ENCODE measurements at regions not wholly inside any gene's neighbourhood (a gene's known extent, or its start where the extent isn't known, plus 50 kb on each side); places are given as distances from the start of the nearest gene placed in this dataset.
"Not testable (repeated sequence)": the region's sequence is repeated elsewhere in the genome, so short reads cannot be mapped to it uniquely, and the experiment has no call there.

GRCh38 chr3:181210275-181210674 lies 220.7 kb upstream of the DNAJC19 start:
- Histone ChIP-seq H3K4me3 (ENCODE audit: low read depth, low read length) (no peak overlapping the region), H3K4me1 (no peaks in the 10 kb centered on the region), H3K9ac (no peak overlapping the region), H3K9me3 (ENCODE audit: control insufficient read depth, low read length) (no peaks in the 10 kb centered on the region), H3K27me3 (ENCODE audit: control insufficient read depth, insufficient read depth, low read length) (no peaks in the 10 kb centered on the region), H3K4me2 (ENCODE audit: low read length) (no peak overlapping the region), H2AFZ (no peak overlapping the region), H3K36me3 (ENCODE audit: control insufficient read depth, insufficient read depth, low read length) (no peaks in the 10 kb centered on the region), H3K27ac (no peak overlapping the region), H3K79me2 (no peaks in the 10 kb centered on the region)
- TF ChIP-seq CTCF (IDR thresholded peaks at IDR 0.05) = no peak

- Histone ChIP-seq H3K36me3 (ENCODE audit: control insufficient read depth, insufficient read depth, low read length) (no peaks in the 10 kb centered on the region), H3K27me3 (ENCODE audit: control insufficient read depth, insufficient read depth, low read length) (no peaks in the 10 kb centered on the region), H3K9me3 (ENCODE audit: control insufficient read depth, low read length) (no peaks in the 10 kb centered on the region), H3K4me1 (no peaks in the 10 kb centered on the region), H3K4me3 (ENCODE audit: low read depth, low read length) (no peak overlapping the region), H3K9ac (no peak overlapping the region), H3K4me2 (ENCODE audit: low read length) (no peak overlapping the region), H3K79me2 (no peaks in the 10 kb centered on the region), H3K27ac (no peak overlapping the region), H2AFZ (no peak overlapping the region)
- no peak for TF ChIP-seq CTCF (IDR thresholded peaks at IDR 0.05)
Measured at GRCh38 chr3:181189556-181189955, 200.0 kb upstream of the DNAJC19 start.

GRCh38 chr3:181183764-181184163 lies 194.2 kb upstream of the DNAJC19 start:
- H3K4me2 ChIP-seq (ENCODE audit: low read length) = no peak overlapping the region
- no peak overlapping the region for H3K9ac ChIP-seq
- no peaks in the 10 kb centered on the region for H3K27me3 ChIP-seq (ENCODE audit: control insufficient read depth, insufficient read depth, low read length)
- no peaks in the 10 kb centered on the region for H3K9me3 ChIP-seq (ENCODE audit: control insufficient read depth, low read length)
- H3K27ac ChIP-seq = no peak overlapping the region
- TF ChIP-seq CTCF (IDR thresholded peaks at IDR 0.05) = no peak
- no peak overlapping the region for H2AFZ ChIP-seq
- no peaks in the 10 kb centered on the region for H3K36me3 ChIP-seq (ENCODE audit: control insufficient read depth, insufficient read depth, low read length)
- no peak overlapping the region for H3K4me3 ChIP-seq (ENCODE audit: low read depth, low read length)
- no peaks in the 10 kb centered on the region for H3K4me1 ChIP-seq
- H3K79me2 ChIP-seq = no peaks in the 10 kb centered on the region

GRCh38 chr3:181183057-181183456 lies 193.5 kb upstream of the DNAJC19 start:
- not testable (repeated sequence) for H3K4me2 ChIP-seq (ENCODE audit: low read length); H3K27me3 ChIP-seq (ENCODE audit: control insufficient read depth, insufficient read depth, low read length); H3K4me1 ChIP-seq; H3K9ac ChIP-seq; H2AFZ ChIP-seq; H3K36me3 ChIP-seq (ENCODE audit: control insufficient read depth, insufficient read depth, low read length); H3K27ac ChIP-seq; H3K9me3 ChIP-seq (ENCODE audit: control insufficient read depth, low read length); H3K79me2 ChIP-seq; H3K4me3 ChIP-seq (ENCODE audit: low read depth, low read length)

- Histone ChIP-seq H3K27me3 (ENCODE audit: control insufficient read depth, insufficient read depth, low read length) (no peaks in the 10 kb centered on the region), H3K27ac (no peak overlapping the region), H3K9ac (no peak overlapping the region), H3K79me2 (no peaks in the 10 kb centered on the region), H3K36me3 (ENCODE audit: control insufficient read depth, insufficient read depth, low read length) (no peaks in the 10 kb centered on the region), H2AFZ (no peak overlapping the region), H3K4me3 (ENCODE audit: low read depth, low read length) (no peak overlapping the region), H3K4me1 (no peaks in the 10 kb centered on the region), H3K9me3 (ENCODE audit: control insufficient read depth, low read length) (no peaks in the 10 kb centered on the region), H3K4me2 (ENCODE audit: low read length) (no peak overlapping the region)
- no peak for TF ChIP-seq CTCF (IDR thresholded peaks at IDR 0.05)
Measured at GRCh38 chr3:181178991-181179390, 189.5 kb upstream of the DNAJC19 start.
